Natural killer cell (primary cell): ENCODE measurements at regions not wholly inside any gene's neighbourhood (a gene's known extent, or its start where the extent isn't known, plus 50 kb on each side); places are given as distances from the start of the nearest gene placed in this dataset.

Source experiments
- ATAC-seq, 3 donors: fragments of 150-1000 bp in 2 of 3; fragments of 200-7000 bp in 1 of 3; cut with Tn5 transposase; 1 replicate in 1 of 3; 2 replicates in 2 of 3; pipeline ENCODE4 v1.10.0; 2021; ENCODE audit warnings: mild to moderate bottlenecking in 2 of 3, moderate library complexity in 2 of 3
- DNase-seq, 2 donors: peaks; one replicate each; pipeline versions ENCODE4 v3.0.0 to v3.0.0-alpha.2; 2013 to 2021; ENCODE audit warnings: mixed read lengths in 1 of 2
- H3K27ac ChIP-seq: one replicate; pipeline ENCODE4 v1.5.1; 2013; ENCODE audit warnings: mild to moderate bottlenecking, low read length
- H3K27me3 ChIP-seq: one replicate; pipeline ENCODE4 v1.6.1; 2013; ENCODE audit warnings: low read length; ENCODE audit not compliant: control insufficient read depth, insufficient read depth
- H3K36me3 ChIP-seq: one replicate; pipeline ENCODE4 v1.6.1; 2013; ENCODE audit warnings: low read length; ENCODE audit not compliant: control insufficient read depth, insufficient read depth
- H3K4me1 ChIP-seq: one replicate; pipeline ENCODE4 v1.6.1; 2013; ENCODE audit warnings: low read length; ENCODE audit not compliant: control insufficient read depth, insufficient read depth
- H3K4me3 ChIP-seq: one replicate; pipeline ENCODE4 v1.5.1; 2013; ENCODE audit warnings: low read length
- H3K9me3 ChIP-seq: one replicate; pipeline ENCODE4 v1.6.1; 2013; ENCODE audit warnings: low read length; ENCODE audit not compliant: control insufficient read depth, insufficient read depth
- H3K27ac Mint-ChIP-seq, 2 donors: one replicate each; pipeline ENCODE4 v1.8.0; 2022; ENCODE audit warnings: mild to moderate bottlenecking in 2 of 2, mixed read lengths in 2 of 2, moderate library complexity in 1 of 2
- H3K27me3 Mint-ChIP-seq, 2 donors: one replicate each; pipeline ENCODE4 v1.8.0; 2022; ENCODE audit warnings: low read depth in 2 of 2, mixed read lengths in 2 of 2
- H3K36me3 Mint-ChIP-seq: one replicate; pipeline ENCODE4 v1.8.0; 2022; ENCODE audit warnings: mixed read lengths
- H3K4me1 Mint-ChIP-seq, 2 donors: one replicate each; pipeline ENCODE4 v1.8.0; 2022; ENCODE audit warnings: mixed read lengths in 2 of 2
- H3K4me3 Mint-ChIP-seq: one replicate; pipeline ENCODE4 v1.8.0; 2022; ENCODE audit warnings: mild to moderate bottlenecking, moderate library complexity, mixed read lengths
- H3K9me3 Mint-ChIP-seq, 2 donors: one replicate each; pipeline ENCODE4 v1.8.0; 2022; ENCODE audit warnings: mixed read lengths in 2 of 2
- WGBS: methylation state at CpG from one replicate; pipeline ENCODE4 v1.1.7; 2013; ENCODE audit warnings: missing lambda C conversion rate; ENCODE audit not compliant: insufficient coverage; 5-methylcytosine and 5-hydroxymethylcytosine counted together
- intact Hi-C: fragments of 100-400 bp; cut with micrococcal nuclease; formaldehyde crosslinking; loops from one replicate; pipeline ENCODE4 v1.14.2; 2022
- TF ChIP-seq, protein P1 (sequence below): fragments of 200-600 bp; IDR thresholded peaks from one replicate; pipeline ENCODE4 v1.8.0; 2022; ENCODE audit warnings: antibody characterized with exemption

DNA sequence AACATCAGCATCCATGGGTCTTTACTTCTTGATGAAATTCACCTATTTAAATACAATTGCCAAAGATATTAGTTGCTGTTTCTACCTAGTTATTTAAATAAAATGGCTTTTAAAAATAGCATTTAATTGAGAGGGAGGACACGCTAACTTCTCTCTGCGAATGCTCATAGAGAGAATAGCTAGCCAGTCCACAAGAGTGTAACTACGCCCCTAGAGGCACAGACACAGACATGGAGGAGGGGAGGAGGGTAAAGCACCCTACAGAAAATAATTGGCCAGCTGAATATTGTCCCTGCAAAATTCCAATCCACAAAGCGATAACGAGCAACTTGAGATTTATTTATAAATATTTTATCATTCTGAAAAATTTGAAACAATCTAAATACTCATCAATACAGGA lies 97.0 kb upstream of the PAPOLG start:
- H3K27me3 ChIP-seq: no peaks in the 10 kb centered on the region
- H3K27ac ChIP-seq: no peak overlapping the region
- peaks cover 14% of the 10 kb centered on the region for H3K4me1 ChIP-seq
- H3K36me3 Mint-ChIP-seq: no peaks in the 10 kb centered on the region
- DNase-seq (no peak), ATAC-seq (no peak)
- TF ChIP-seq, protein P1, sequence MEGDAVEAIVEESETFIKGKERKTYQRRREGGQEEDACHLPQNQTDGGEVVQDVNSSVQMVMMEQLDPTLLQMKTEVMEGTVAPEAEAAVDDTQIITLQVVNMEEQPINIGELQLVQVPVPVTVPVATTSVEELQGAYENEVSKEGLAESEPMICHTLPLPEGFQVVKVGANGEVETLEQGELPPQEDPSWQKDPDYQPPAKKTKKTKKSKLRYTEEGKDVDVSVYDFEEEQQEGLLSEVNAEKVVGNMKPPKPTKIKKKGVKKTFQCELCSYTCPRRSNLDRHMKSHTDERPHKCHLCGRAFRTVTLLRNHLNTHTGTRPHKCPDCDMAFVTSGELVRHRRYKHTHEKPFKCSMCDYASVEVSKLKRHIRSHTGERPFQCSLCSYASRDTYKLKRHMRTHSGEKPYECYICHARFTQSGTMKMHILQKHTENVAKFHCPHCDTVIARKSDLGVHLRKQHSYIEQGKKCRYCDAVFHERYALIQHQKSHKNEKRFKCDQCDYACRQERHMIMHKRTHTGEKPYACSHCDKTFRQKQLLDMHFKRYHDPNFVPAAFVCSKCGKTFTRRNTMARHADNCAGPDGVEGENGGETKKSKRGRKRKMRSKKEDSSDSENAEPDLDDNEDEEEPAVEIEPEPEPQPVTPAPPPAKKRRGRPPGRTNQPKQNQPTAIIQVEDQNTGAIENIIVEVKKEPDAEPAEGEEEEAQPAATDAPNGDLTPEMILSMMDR: no peak
- no peaks in the 10 kb centered on the region for H3K9me3 Mint-ChIP-seq
- no peak overlapping the region for H3K4me3 Mint-ChIP-seq
- intact Hi-C loops: no loop called here
- H3K27me3 Mint-ChIP-seq: peaks cover 2 to 6% of the 10 kb centered on the region in 2 donors
- H3K4me3 ChIP-seq: no peak overlapping the region
- H3K9me3 ChIP-seq: no peaks in the 10 kb centered on the region
- H3K4me1 Mint-ChIP-seq: no peaks in the 10 kb centered on the region
- H3K36me3 ChIP-seq: no peaks in the 10 kb centered on the region
- 92% methylated on average over 3 of the region's 5 CpGs for WGBS
- H3K27ac Mint-ChIP-seq: no peak overlapping the region

DNA sequence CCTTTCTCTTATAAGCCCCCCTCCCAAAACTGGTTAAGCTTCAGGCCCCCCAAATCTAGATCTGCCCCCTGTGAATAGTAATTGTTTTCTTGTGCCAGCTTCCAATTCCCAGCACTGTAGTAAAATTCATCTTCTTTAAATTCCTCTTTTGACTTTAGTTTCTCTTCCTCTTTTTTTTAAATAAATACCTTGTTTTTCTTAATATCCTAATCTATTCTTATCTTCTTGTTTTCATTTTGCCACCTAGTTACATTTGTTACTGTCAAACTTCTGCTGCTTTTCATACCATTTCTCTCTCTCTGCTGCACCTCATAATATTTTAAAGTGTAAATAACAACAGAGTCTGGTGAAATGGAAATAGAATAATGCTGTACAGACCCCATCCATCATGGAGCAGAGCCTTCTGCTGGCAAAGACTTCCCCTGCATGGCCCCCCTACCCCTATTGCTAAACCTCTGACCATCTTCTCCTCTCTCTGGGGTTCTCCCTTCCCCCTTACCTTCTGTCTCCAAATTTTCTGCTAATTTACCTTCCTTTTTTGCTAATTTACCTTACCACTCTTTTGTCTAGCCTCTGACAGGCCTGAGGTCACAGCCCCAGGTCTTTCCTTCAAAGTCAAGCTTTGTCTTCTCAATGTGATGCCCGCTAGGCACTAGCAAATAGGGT lies 94.9 kb upstream of the PAPOLG start:
- no peaks in the 10 kb centered on the region for H3K9me3 Mint-ChIP-seq
- intact Hi-C loops: no loop called here
- H3K4me3 Mint-ChIP-seq: no peak overlapping the region
- TF ChIP-seq, protein P1: no peak
- no peaks in the 10 kb centered on the region for H3K36me3 Mint-ChIP-seq
- Histone ChIP-seq H3K36me3 (no peaks in the 10 kb centered on the region), H3K4me3 (no peak overlapping the region), H3K27ac (peak overlapping the region; percentile 54), H3K9me3 (no peaks in the 10 kb centered on the region), H3K4me1 (peaks cover 14% of the 10 kb centered on the region), H3K27me3 (no peaks in the 10 kb centered on the region)
- H3K27ac Mint-ChIP-seq: no peak overlapping the region
- no peak for DNase-seq
- peaks cover 9 to 11% of the 10 kb centered on the region in 2 donors for H3K27me3 Mint-ChIP-seq
- ATAC-seq: no peak
- H3K4me1 Mint-ChIP-seq: no peaks in the 10 kb centered on the region
- WGBS: 90% methylated on average over 1 of the region's 1 CpG

GRCh38 chr2:60662781-60663180 lies 93.3 kb upstream of the PAPOLG start:
- no peak for DNase-seq
- no peaks in the 10 kb centered on the region for H3K9me3 Mint-ChIP-seq
- H3K27me3 Mint-ChIP-seq: peaks cover 9 to 11% of the 10 kb centered on the region in 2 donors
- H3K27me3 ChIP-seq: no peaks in the 10 kb centered on the region
- H3K36me3 Mint-ChIP-seq: no peaks in the 10 kb centered on the region
- H3K27ac ChIP-seq: peak overlapping the region; percentile 6
- H3K4me3 Mint-ChIP-seq: no peak overlapping the region
- no peaks in the 10 kb centered on the region for H3K36me3 ChIP-seq
- H3K4me1 Mint-ChIP-seq: no peaks in the 10 kb centered on the region
- no peak for ATAC-seq
- TF ChIP-seq, protein P1: no peak
- H3K4me3 ChIP-seq: no peak overlapping the region
- H3K27ac Mint-ChIP-seq: no peak overlapping the region
- no peaks in the 10 kb centered on the region for H3K9me3 ChIP-seq
- intact Hi-C loops: no loop called here
- H3K4me1 ChIP-seq: peaks cover 14% of the 10 kb centered on the region

DNA sequence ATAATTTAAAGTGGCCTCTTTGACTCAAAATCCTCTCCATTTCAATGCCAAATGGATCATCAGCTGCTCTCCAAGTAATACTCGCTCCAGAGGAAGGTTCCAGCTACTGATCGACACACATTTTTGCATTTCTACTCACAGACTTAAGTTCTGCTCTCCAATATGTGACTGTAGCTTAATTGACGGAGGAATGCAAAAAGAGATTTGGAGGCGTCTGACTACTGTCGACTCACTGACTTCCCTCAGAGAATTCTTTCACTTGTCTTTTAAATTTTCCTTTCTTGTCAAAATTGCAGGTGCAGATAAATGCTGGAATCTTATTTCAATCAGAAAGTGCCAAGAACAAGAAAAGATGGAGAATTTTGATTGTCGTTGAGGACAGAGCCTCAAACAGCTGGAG lies 84.1 kb upstream of the PAPOLG start:
- TF ChIP-seq, protein P1: no peak
- H3K9me3 Mint-ChIP-seq: no peaks in the 10 kb centered on the region

More for the DNA sequence above, 84.1 kb upstream of the PAPOLG start:
- no peaks in the 10 kb centered on the region for H3K27me3 ChIP-seq
- Mint-ChIP-seq H3K36me3 (no peaks in the 10 kb centered on the region), H3K4me1 (peaks cover 4 to 8% of the 10 kb centered on the region in 2 donors), H3K27ac (no peak overlapping the region), H3K4me3 (no peak overlapping the region), H3K27me3 (no peaks in the 10 kb centered on the region)
- ATAC-seq (no peak), DNase-seq (no peak)
- H3K9me3 ChIP-seq: no peaks in the 10 kb centered on the region
- peaks cover 3% of the 10 kb centered on the region for H3K4me1 ChIP-seq
- no peak overlapping the region for H3K4me3 ChIP-seq
- intact Hi-C loops: no loop called here
- 89% methylated on average over 6 of the region's 6 CpGs for WGBS
- H3K27ac ChIP-seq: no peak overlapping the region
- no peaks in the 10 kb centered on the region for H3K36me3 ChIP-seq
